Heart left ventricle (tissue), 16 donors: ENCODE measurements at regions not wholly inside any gene's neighbourhood (a gene's known extent, or its start where the extent isn't known, plus 50 kb on each side); places are given as distances from the start of the nearest gene placed in this dataset.

Experiments used
- ATAC-seq, 4 donors: fragments of 200-7000 bp; cut with Tn5 transposase; one replicate each; pipeline ENCODE4 v1.9.1; 2020 to 2022; ENCODE audit warnings: moderate library complexity in 4 of 4, mild to moderate bottlenecking in 3 of 4, moderate number of reproducible peaks in 1 of 4
- DNase-seq, 5 donors: peaks; one replicate each; pipeline ENCODE4 v3.0.0-alpha.2; 2020
- H3K27ac ChIP-seq, 12 donors: fragments of 200-600 bp; sonication (generic) in 4 of 12; one replicate each; pipeline versions ENCODE4 v1.5.0 to v1.8.0; 2016 to 2022; ENCODE audit warnings: mild to moderate bottlenecking in 2 of 12
- H3K27me3 ChIP-seq, 9 donors: fragments of 200-600 bp; sonication (generic) in 2 of 9; one replicate each; pipeline versions ENCODE4 v1.5.1 to v1.8.0; 2016 to 2022; ENCODE audit warnings: mild to moderate bottlenecking in 3 of 9
- H3K36me3 ChIP-seq, 9 donors: fragments of 200-600 bp; sonication (generic) in 2 of 9; one replicate each; pipeline versions ENCODE4 v1.5.0 to v1.8.0; 2018 to 2022; ENCODE audit warnings: mild to moderate bottlenecking in 2 of 9
- H3K4me1 ChIP-seq, 12 donors: fragments of 200-600 bp; sonication (generic) in 4 of 12; one replicate each; pipeline versions ENCODE4 v1.5.0 to v1.8.0; 2016 to 2022; ENCODE audit warnings: mild to moderate bottlenecking in 3 of 12
- H3K4me3 ChIP-seq, 12 donors: fragments of 200-600 bp; sonication (generic) in 4 of 12; one replicate each; pipeline versions ENCODE4 v1.5.0 to v1.8.0; 2017 to 2022; ENCODE audit warnings: mild to moderate bottlenecking in 9 of 12, moderate library complexity in 4 of 12
- H3K9me3 ChIP-seq, 12 donors: fragments of 200-600 bp; sonication (generic) in 4 of 12; one replicate each; pipeline versions ENCODE4 v1.5.0 to v1.8.0; 2016 to 2022; ENCODE audit warnings: mild to moderate bottlenecking in 1 of 12
- POLR2A ChIP-seq, 2 donors: fragments of 450-650 bp; IDR thresholded peaks; one replicate each; pipeline ENCODE4 v1.6.1; 2017; ENCODE audit warnings: antibody characterized with exemption in 2 of 2, mild to moderate bottlenecking in 2 of 2, moderate library complexity in 2 of 2
- WGBS, 4 donors: extraction: QIAGEN DNeasy Blood & Tissue Kit in 2 of 4; methylation state at CpG; one replicate each; pipeline versions ENCODE4 v1.1.5 to v1.1.7; 2013 to 2018; 5-methylcytosine and 5-hydroxymethylcytosine counted together
- intact Hi-C, 10 donors: fragments of 100-400 bp; cut with DNase I; formaldehyde crosslinking; loops; one replicate each; pipeline versions ENCODE4 v1.11.1 to v1.14.2; 2022
- TF ChIP-seq, protein P1 (sequence below), 12 donors: fragments of 200-600 bp; sonication (generic) in 4 of 12; IDR thresholded peaks; one replicate each; pipeline versions ENCODE4 v1.5.0 to v1.8.0; 2018 to 2022; ENCODE audit warnings: antibody characterized with exemption in 12 of 12, mild to moderate bottlenecking in 5 of 12
- donor health status: ischemic (EF 13 %, LVEDD 7.1; RV severe dilation, severe dysfunction).
- donor health status: healthy with polysubstance abuse.
- donor health status: DM: no; HTN: yes; CAD: no.
- donor health status: DM: no; HTN: no; CAD: no.
- donor health status: ischemic (EF 25% LVEDD 6.9; RV normal size, moderate dysfunction).
- donor health status: ischemic (EF 25% LVEDD 5.7; RV mildly dilated, moderate dysfunction).
- donor health status: healthy.
- donor health status: DM: yes; HTN: yes; CAD: no.
- donor health status: ischemic (EF 35%, LVEDD 5.7; RV mildly dilated, moderate dysfunction).
- donor health status: nonischemic (EF 11% LVEDD 7.7; RV severe dilation, severe dysfunction).
- donor health status: DM: yes; HTN: yes; CAD: no.
- donor health status: PGD.
- donor health status: ischemic (EF 29% LVEDD 5.4; RV normal size, mild dysfunction).
- donor health status: nonischemic (EF 23%, LVEDD 6.1; RV moderate dilation, normal function).

DNA sequence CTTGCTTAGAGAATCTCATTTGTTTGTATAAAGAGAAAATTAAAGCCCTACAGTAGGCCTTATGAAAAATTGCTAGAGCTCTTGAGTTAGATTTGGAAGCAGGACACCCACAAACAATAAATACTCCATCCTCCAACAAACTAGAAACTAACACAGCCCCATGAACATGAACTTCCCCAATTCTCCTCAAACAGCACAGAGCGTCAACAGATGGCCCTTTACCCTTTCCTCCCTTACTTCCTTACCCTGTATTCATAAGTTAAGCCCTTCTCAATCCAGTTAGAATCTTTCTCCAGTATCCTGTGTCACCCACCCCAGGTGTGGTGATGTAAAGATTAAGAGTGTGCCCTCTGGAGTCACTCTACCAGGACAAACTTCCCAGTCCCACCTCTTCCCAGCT, 113.7 kb downstream of the UNC5CL start:
- intact Hi-C loops = no loop called here

GRCh38 chr6:40924839-40925238, 114.2 kb downstream of the UNC5CL start:
- Histone ChIP-seq H3K36me3 (no peaks in the 10 kb centered on the region), H3K9me3 (no peaks in the 10 kb centered on the region), H3K27me3 (peaks cover 0 to 3% (median 0%) of the 10 kb centered on the region in 9 donors), H3K4me1 (peaks cover 0 to 17% (median 2%) of the 10 kb centered on the region in 12 donors), H3K4me3 (no peak overlapping the region), H3K27ac (no peak overlapping the region)
- no peak for TF ChIP-seq POLR2A (IDR thresholded peaks at IDR 0.05)
- TF ChIP-seq, protein P1, sequence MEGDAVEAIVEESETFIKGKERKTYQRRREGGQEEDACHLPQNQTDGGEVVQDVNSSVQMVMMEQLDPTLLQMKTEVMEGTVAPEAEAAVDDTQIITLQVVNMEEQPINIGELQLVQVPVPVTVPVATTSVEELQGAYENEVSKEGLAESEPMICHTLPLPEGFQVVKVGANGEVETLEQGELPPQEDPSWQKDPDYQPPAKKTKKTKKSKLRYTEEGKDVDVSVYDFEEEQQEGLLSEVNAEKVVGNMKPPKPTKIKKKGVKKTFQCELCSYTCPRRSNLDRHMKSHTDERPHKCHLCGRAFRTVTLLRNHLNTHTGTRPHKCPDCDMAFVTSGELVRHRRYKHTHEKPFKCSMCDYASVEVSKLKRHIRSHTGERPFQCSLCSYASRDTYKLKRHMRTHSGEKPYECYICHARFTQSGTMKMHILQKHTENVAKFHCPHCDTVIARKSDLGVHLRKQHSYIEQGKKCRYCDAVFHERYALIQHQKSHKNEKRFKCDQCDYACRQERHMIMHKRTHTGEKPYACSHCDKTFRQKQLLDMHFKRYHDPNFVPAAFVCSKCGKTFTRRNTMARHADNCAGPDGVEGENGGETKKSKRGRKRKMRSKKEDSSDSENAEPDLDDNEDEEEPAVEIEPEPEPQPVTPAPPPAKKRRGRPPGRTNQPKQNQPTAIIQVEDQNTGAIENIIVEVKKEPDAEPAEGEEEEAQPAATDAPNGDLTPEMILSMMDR (IDR thresholded peaks at IDR 0.05) = no peak
- intact Hi-C loops = no loop called here
- WGBS, 4 donors = 72 to 88% (median 85%) methylated on average over 7 of the region's 7 CpGs
- ATAC-seq = no peak
- no peak for DNase-seq

More for the DNA sequence above, 113.7 kb downstream of the UNC5CL start:
- 56 to 76% (median 71%) methylated on average over 1 of the region's 1 CpG for WGBS, 4 donors
- TF ChIP-seq, protein P1 (IDR thresholded peaks at IDR 0.05) = no peak
- no peak for TF ChIP-seq POLR2A (IDR thresholded peaks at IDR 0.05)
- Histone ChIP-seq H3K4me1 (peaks cover 0 to 19% (median 4%) of the 10 kb centered on the region in 12 donors), H3K9me3 (no peaks in the 10 kb centered on the region), H3K4me3 (no peak overlapping the region), H3K36me3 (no peaks in the 10 kb centered on the region), H3K27me3 (peaks cover 0 to 3% (median 0%) of the 10 kb centered on the region in 9 donors), H3K27ac (no peak overlapping the region)
- DNase-seq (no peak), ATAC-seq (no peak)

DNA sequence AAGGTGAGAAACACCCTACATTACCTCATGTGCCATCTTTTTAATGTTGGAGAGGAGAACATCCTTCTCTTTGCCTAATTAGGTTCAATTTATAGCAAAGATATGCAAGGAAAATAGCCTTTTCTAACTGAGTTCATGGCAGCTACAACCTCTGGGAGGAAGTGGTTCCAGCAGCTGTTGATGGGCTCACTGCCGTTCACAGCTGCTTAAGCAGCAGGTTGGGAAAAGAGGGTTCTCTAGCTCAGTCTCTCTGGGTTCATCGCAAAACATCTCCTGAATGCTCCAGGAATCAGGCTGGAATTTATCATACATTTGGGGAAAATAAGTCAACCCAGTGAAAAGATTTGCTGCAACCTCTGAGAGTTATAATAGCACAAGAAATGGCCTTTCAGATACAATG, 115.1 kb downstream of the UNC5CL start:
- no peak for ATAC-seq
- no peak for TF ChIP-seq POLR2A (IDR thresholded peaks at IDR 0.05)
- TF ChIP-seq, protein P1 (IDR thresholded peaks at IDR 0.05) = no peak
- Histone ChIP-seq H3K27ac (no peak overlapping the region), H3K9me3 (no peaks in the 10 kb centered on the region), H3K27me3 (peaks cover 0 to 3% (median 0%) of the 10 kb centered on the region in 9 donors), H3K4me3 (no peak overlapping the region), H3K36me3 (no peaks in the 10 kb centered on the region), H3K4me1 (peaks cover 0 to 9% (median 0%) of the 10 kb centered on the region in 12 donors)
- intact Hi-C loops = no loop called here
- WGBS, 4 donors = 64 to 84% (median 80%) methylated on average over 2 of the region's 2 CpGs
- no peak for DNase-seq

GRCh38 chr6:40923326-40923725, 115.7 kb downstream of the UNC5CL start:
- TF ChIP-seq, protein P1 (IDR thresholded peaks at IDR 0.05) = no peak
- TF ChIP-seq POLR2A (IDR thresholded peaks at IDR 0.05) = no peak
- ATAC-seq (no peak), DNase-seq (no peak)
- no peaks in the 10 kb centered on the region for H3K9me3 ChIP-seq
- H3K36me3 ChIP-seq = no peaks in the 10 kb centered on the region
- intact Hi-C loops = no loop called here
- peaks cover 0 to 3% (median 0%) of the 10 kb centered on the region in 9 donors for H3K27me3 ChIP-seq
- H3K4me1 ChIP-seq = peaks cover 0 to 5% (median 0%) of the 10 kb centered on the region in 12 donors
- 76 to 96% (median 86%) methylated on average over 4 of the region's 4 CpGs for WGBS, 4 donors
- H3K27ac ChIP-seq = no peak overlapping the region
- H3K4me3 ChIP-seq = no peak overlapping the region
